Tibial nerve (tissue), 4 donors: ENCODE measurements at regions not wholly inside any gene's neighbourhood (a gene's known extent, or its start where the extent isn't known, plus 50 kb on each side); places are given as distances from the start of the nearest gene placed in this dataset.

Experiments used
- DNase-seq, 2 donors: peaks; one replicate each; pipeline ENCODE4 v3.0.0-alpha.2; 2019; ENCODE audit warnings: low spot score in 2 of 2
- H3K27ac ChIP-seq, 4 donors: fragments of 200-600 bp; sonication (generic) in 3 of 4; one replicate each; pipeline ENCODE4 v1.5.1; 2017 to 2019; ENCODE audit warnings: mild to moderate bottlenecking in 1 of 4
- H3K27me3 ChIP-seq, 2 donors: fragments of 200-600 bp; sonication (generic) in 1 of 2; one replicate each; pipeline versions ENCODE4 v1.5.1 to v1.6.0; 2017 to 2019
- H3K36me3 ChIP-seq, 3 donors: fragments of 200-600 bp; sonication (generic); one replicate each; pipeline ENCODE4 v1.5.1; 2018 to 2019
- H3K4me1 ChIP-seq, 4 donors: fragments of 200-600 bp; sonication (generic) in 3 of 4; one replicate each; pipeline ENCODE4 v1.5.1; 2017 to 2019
- H3K4me3 ChIP-seq, 4 donors: fragments of 200-600 bp; sonication (generic) in 3 of 4; one replicate each; pipeline ENCODE4 v1.5.1; 2017 to 2019; ENCODE audit warnings: mild to moderate bottlenecking in 1 of 4, moderate library complexity in 1 of 4
- H3K9me3 ChIP-seq, 4 donors: fragments of 200-600 bp; sonication (generic) in 3 of 4; one replicate each; pipeline ENCODE4 v1.5.1; 2017 to 2019
- EP300 ChIP-seq, 2 donors: sonication (generic); formaldehyde crosslinking; IDR thresholded peaks; one replicate each; pipeline ENCODE4 v1.6.1; 2017; ENCODE audit warnings: antibody characterized with exemption in 2 of 2, mild to moderate bottlenecking in 1 of 2
- POLR2A ChIP-seq, 2 donors: fragments of 450-650 bp; IDR thresholded peaks; one replicate each; pipeline ENCODE4 v1.6.1; 2017; ENCODE audit warnings: antibody characterized with exemption in 2 of 2, mild to moderate bottlenecking in 2 of 2, moderate library complexity in 2 of 2
- WGBS, 2 donors: methylation state at CpG; one replicate each; pipeline ENCODE4 v1.1.5; 2018; 5-methylcytosine and 5-hydroxymethylcytosine counted together
- TF ChIP-seq, protein P1 (sequence below), 5 experiments: fragments of 200-600 bp in 3 of 5; fragments of 450-650 bp in 2 of 5; sonication (generic) in 3 of 5; IDR thresholded peaks; one replicate each; pipeline ENCODE4 v1.5.1; 2016 to 2019; ENCODE audit warnings: antibody characterized with exemption in 5 of 5, mild to moderate bottlenecking in 3 of 5, moderate library complexity in 2 of 5

DNA sequence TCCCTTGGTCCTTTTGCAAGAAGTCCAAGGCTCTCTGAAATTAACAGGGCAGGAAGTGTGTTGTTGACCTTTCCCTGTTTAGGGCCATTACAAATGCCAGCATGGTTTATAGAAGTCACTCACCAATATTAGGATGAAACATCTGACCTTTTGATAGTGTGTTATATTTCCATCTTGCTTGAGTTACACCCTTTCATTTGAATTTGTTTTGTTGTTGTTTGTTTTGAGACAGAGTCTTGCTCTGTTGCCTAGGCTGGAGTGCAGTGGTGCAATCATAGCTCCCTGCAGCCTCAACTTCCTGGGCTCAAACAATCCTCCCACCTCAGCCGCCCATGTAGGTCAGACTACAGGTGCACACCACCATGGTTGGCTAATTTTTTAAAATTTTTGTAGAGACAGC lies 241.1 kb upstream of the USP9Y start:
- no peak for DNase-seq
- TF ChIP-seq, protein P1, sequence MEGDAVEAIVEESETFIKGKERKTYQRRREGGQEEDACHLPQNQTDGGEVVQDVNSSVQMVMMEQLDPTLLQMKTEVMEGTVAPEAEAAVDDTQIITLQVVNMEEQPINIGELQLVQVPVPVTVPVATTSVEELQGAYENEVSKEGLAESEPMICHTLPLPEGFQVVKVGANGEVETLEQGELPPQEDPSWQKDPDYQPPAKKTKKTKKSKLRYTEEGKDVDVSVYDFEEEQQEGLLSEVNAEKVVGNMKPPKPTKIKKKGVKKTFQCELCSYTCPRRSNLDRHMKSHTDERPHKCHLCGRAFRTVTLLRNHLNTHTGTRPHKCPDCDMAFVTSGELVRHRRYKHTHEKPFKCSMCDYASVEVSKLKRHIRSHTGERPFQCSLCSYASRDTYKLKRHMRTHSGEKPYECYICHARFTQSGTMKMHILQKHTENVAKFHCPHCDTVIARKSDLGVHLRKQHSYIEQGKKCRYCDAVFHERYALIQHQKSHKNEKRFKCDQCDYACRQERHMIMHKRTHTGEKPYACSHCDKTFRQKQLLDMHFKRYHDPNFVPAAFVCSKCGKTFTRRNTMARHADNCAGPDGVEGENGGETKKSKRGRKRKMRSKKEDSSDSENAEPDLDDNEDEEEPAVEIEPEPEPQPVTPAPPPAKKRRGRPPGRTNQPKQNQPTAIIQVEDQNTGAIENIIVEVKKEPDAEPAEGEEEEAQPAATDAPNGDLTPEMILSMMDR (IDR thresholded peaks at IDR 0.05), result no peak
- no peaks in the 10 kb centered on the region for H3K36me3 ChIP-seq
- no peaks in the 10 kb centered on the region for H3K9me3 ChIP-seq
- WGBS, 2 donors, result 75% methylated on average over 1 of the region's 1 CpG; no CpG with 5 or more reads in 1 of the 2 donors
- H3K27ac ChIP-seq, result no peak overlapping the region
- H3K27me3 ChIP-seq, result no peaks in the 10 kb centered on the region
- no peaks in the 10 kb centered on the region for H3K4me1 ChIP-seq
- no peak overlapping the region for H3K4me3 ChIP-seq

DNA sequence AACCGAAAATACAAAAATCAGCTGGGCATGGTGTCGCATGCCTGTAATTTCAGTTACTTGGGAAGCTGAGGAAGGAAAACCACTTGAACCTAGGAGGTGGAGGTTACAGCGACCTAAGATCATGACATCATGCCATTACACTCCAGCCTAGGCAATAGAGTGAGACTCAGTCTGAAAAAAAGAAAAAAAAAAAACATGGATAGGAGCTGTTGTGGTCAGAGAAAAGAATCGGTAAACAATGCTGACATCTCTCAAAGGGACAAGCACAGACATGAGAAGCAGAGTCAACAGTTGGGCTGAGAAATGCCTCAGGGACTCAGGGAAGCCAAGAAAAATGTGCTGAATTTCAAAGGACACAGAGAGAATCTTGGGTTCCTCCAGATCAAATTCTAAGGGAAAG lies 236.9 kb upstream of the USP9Y start:
- no peaks in the 10 kb centered on the region for H3K9me3 ChIP-seq
- H3K27ac ChIP-seq, result no peak overlapping the region
- no peak overlapping the region for H3K4me3 ChIP-seq
- H3K4me1 ChIP-seq, result no peaks in the 10 kb centered on the region
- 71% methylated on average over 4 of the region's 4 CpGs; no CpG with 5 or more reads in 1 of the 2 donors for WGBS, 2 donors
- H3K36me3 ChIP-seq, result no peaks in the 10 kb centered on the region
- H3K27me3 ChIP-seq, result no peaks in the 10 kb centered on the region
- no peak for DNase-seq
- no peak for TF ChIP-seq POLR2A (IDR thresholded peaks at IDR 0.05)
- no peak for TF ChIP-seq EP300 (IDR thresholded peaks at IDR 0.05)

DNA sequence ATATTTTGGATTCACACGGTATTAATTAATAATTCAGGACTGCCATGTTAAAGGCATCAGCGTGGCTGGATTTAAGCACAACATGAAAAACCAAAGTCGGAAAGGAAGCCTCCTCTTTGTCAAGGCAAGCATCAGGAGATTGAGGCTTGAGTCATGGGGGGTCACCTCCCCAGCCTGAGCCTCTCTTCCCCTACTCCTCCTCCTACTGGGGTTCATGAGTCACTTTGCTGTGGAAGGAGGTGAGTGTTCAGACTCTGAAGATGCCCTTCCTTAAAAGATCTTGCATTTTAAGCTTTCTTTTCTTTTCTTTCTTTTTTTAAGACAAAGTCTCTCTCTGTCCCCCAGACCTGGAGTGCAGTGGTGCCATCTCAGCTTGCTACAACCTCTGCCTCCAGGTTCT lies 235.3 kb upstream of the USP9Y start:
- H3K4me1 ChIP-seq, result no peaks in the 10 kb centered on the region
- no peak overlapping the region for H3K4me3 ChIP-seq
- no peak overlapping the region for H3K27ac ChIP-seq
- 92% methylated on average over 3 of the region's 3 CpGs; no CpG with 5 or more reads in 1 of the 2 donors for WGBS, 2 donors
- TF ChIP-seq EP300 (IDR thresholded peaks at IDR 0.05) (no peak), POLR2A (IDR thresholded peaks at IDR 0.05) (no peak)
- TF ChIP-seq, protein P1 (IDR thresholded peaks at IDR 0.05), result no peak
- no peaks in the 10 kb centered on the region for H3K9me3 ChIP-seq
- DNase-seq, result no peak
- no peaks in the 10 kb centered on the region for H3K36me3 ChIP-seq
- no peaks in the 10 kb centered on the region for H3K27me3 ChIP-seq

DNA sequence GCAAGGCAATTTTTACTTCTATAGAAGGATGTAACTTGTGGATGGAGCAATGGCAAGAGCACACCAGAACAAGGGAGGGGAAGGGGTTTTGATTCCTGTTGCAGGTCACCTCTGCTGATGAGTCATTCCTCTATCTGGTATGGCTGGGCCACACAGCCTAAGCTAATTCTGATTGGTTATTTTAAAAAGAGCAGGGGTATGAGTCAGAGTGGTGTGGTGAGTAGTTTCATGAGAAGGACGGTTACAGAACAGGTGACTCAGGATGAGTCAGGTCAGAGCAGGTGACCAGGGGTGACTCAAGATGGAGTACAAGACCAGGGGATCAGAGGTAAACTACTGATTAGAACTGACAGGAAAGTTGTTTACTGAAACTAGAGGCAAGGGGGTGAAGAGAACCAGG lies 231.9 kb upstream of the USP9Y start:
- no peak for TF ChIP-seq POLR2A (IDR thresholded peaks at IDR 0.05)
- no peak for TF ChIP-seq EP300 (IDR thresholded peaks at IDR 0.05)
- TF ChIP-seq, protein P1 (IDR thresholded peaks at IDR 0.05), result no peak
- Histone ChIP-seq H3K4me1 (no peaks in the 10 kb centered on the region), H3K36me3 (no peaks in the 10 kb centered on the region), H3K27me3 (no peaks in the 10 kb centered on the region), H3K27ac (no peak overlapping the region), H3K9me3 (no peaks in the 10 kb centered on the region), H3K4me3 (no peak overlapping the region)
- no peak for DNase-seq
- WGBS, 2 donors, result 90% methylated on average over 1 of the region's 1 CpG; no CpG with 5 or more reads in 1 of the 2 donors

DNA sequence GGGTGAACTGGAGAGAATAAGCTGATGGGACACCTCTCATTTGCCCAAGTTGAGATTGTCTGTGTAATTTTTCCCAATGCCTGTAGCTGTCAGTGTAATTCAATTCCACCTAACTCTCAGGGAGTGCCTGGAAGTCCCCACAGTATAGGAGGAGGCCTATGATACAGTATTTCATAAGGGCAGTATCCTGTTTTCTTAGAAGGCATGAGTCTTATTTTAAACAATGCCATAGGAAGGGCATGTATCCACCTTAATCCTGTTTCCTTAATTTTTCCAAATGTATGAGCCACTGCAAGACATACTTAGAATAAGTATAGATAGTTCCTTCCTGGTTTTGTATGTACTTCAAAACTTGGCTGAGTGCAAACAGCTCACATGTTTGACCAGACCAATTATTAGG lies 226.6 kb upstream of the USP9Y start:
- H3K36me3 ChIP-seq, result no peaks in the 10 kb centered on the region
- no peaks in the 10 kb centered on the region for H3K27me3 ChIP-seq
- TF ChIP-seq, protein P1 (IDR thresholded peaks at IDR 0.05), result no peak
- no peaks in the 10 kb centered on the region for H3K9me3 ChIP-seq
- DNase-seq, result no peak
- H3K4me1 ChIP-seq, result no peaks in the 10 kb centered on the region
- no peak overlapping the region for H3K27ac ChIP-seq
- no peak overlapping the region for H3K4me3 ChIP-seq

DNA sequence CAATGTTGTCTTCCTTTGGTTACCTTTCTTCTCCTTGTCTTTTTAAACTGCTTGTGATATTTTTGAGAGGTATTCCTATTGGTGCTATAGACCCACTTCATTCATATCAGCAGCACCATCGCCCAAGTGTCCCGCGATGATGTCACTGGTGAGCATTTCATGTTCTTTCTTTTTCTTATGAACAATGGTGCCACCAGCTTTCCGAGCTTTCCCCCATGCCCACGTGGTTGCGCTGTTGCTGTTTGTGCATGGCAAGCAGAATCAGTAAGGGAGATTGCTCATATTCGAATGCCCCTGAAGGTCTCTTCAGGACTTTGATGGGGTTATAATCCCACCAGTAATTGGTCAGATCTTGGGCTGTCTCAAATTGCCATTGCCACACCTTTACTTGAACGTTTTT lies 221.6 kb upstream of the USP9Y start:
- H3K4me1 ChIP-seq, result no peaks in the 10 kb centered on the region
- TF ChIP-seq EP300 (IDR thresholded peaks at IDR 0.05) (no peak), POLR2A (IDR thresholded peaks at IDR 0.05) (no peak)
- TF ChIP-seq, protein P1 (IDR thresholded peaks at IDR 0.05), result no peak
- no peak for DNase-seq
- no peak overlapping the region for H3K27ac ChIP-seq
- H3K9me3 ChIP-seq, result no peaks in the 10 kb centered on the region
- WGBS, 2 donors, result 19% methylated on average over 8 of the region's 8 CpGs; no CpG with 5 or more reads in 1 of the 2 donors
- H3K27me3 ChIP-seq, result no peaks in the 10 kb centered on the region
- no peak overlapping the region for H3K4me3 ChIP-seq
- H3K36me3 ChIP-seq, result no peaks in the 10 kb centered on the region
